HG03378 (cell line): ENCODE measurements at regions not wholly inside any gene's neighbourhood (a gene's known extent, or its start where the extent isn't known, plus 50 kb on each side); places are given as distances from the start of the nearest gene placed in this dataset.
"Not testable (repeated sequence)": the region's sequence is repeated elsewhere in the genome, so short reads cannot be mapped to it uniquely, and the experiment has no call there.

ENCODE experiments used
- ATAC-seq: cut with Tn5 transposase; IDR thresholded peaks from one replicate; pipeline ENCODE4 v1.9.1; 2021; ENCODE audit warnings: mild to moderate bottlenecking, moderate library complexity; ENCODE audit not compliant: unreplicated experiment

DNA sequence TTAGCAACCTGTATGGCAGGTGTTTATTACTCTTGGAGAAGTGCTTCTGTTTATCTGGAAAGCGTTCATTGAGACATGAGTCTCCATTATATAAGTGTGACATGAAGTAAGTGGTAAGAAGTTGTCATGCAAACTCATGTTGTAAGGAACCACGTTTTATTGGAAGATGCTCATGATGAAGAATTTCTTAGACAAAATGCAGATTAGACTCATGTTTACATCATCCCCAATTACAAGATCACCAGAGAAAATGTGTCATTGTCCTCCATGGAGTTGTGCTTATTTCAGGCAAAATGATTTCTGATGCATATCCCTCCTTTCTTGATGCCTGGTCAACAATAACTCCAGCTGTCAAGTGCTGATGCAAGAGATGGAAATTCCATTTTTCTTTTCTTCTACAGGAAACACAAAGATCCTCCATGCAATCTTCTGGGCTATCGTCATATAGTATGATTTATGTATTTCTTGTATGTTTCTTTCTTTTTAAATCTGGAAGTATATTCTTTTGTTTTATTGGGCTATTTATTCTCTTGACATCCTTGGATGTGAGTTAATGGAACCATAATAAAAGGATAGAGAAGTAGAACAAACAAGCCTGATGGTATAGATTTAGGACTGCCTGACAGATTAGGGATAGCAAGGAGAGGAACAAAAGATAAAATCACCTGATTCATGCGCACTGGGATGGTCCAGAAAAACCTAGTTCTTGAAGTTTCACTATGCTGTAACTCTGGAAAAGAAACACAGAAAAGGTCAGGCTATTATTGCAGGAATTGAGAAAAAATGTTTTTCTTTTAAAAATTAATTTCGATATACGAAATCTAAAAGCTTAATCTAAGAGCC, 50.7 kb upstream of the DIAPH3 start:
- ATAC-seq, result no peak

DNA sequence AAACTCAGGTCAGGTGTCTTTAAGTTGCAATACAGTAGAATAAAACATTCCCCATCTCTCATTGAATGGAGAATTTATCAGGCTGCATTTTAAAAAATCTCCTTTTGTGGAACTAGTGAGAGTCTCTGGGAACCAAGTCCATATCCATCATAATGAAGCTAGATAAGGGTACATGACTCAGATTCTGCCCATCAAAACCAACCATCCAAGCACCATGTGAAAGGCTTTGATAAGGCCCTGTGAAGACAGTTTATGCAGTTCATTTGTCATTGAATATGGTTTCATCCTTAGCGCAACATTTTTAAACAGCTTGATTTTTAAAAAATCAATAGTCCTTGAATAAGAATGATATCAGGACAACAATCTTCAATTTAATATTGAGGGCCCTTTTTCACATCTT, 56.3 kb upstream of the DIAPH3 start:
- no peak for ATAC-seq

DNA sequence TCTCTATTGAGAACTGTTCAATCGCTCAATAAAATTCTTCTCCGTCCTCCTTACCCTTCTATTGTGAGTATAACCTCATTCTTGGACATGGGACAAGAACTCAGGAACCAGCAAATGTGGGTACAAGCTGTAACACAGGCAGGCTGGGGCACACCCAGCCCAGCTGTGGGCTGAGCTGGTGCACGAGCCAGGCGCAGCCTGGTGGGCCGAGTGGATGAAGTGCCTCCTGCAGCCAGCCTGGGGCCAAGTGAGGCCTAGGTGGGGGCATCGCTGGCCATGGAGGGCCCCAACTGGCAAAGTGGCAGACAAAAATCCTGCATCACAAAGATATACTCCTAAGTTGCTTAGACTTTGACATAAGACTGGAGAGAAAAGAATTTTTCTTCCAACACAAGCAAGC, 57.9 kb upstream of the DIAPH3 start:
- no peak for ATAC-seq

- no peak for ATAC-seq
Measured at GRCh38 chr13:60226507-60226906, 62.8 kb upstream of the DIAPH3 start.

- no peak for ATAC-seq
Measured at GRCh38 chr13:60227158-60227557, 63.4 kb upstream of the DIAPH3 start.

- ATAC-seq, result no peak
Measured at GRCh38 chr13:60229708-60230272, 66.1 kb upstream of the DIAPH3 start.

DNA sequence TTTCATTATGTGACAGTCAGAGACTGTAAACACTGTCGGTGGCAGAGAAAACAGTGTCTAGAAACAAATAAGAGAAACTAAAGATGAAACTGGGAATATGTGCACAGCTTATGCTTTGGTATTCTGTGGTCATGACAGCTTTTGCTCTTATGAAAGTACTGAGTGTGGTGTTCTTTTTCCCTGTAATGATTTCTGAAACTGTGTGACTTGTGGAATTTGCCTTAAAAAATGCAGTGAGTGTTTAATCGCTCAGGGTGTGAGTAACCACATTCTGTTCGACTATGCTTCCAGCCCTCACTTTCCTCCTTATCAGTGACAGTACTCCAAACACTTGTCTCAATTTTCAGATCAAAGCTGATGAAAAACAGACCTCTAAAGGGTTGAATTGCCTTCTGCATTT, 66.9 kb upstream of the DIAPH3 start:
- ATAC-seq, result peak; percentile 55

DNA sequence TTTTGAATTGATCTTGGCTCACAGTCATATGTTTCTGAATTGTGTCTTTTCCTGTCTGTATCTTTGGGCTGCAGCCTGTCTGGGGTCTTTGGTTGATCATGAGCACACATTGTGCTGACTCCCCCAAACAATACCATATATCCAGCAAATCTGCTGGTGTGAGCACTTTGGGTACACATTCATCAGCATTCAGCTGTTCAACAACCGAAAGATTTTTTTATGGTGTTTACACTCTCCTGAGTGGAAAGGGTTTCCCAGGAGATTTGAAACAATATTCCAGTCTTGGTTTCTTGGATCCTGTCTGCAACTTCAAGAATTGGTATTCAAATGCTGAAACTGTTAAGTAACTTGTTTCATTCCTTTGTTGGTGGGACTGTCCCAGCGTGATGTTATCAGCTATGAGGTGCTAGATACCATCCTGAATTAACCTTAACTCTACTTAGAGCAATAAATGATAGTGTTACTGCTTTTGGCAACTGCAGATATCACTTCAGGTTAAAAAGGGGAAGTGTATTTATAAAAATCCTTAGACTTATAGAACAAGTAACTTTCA, 78.4 kb upstream of the DIAPH3 start:
- ATAC-seq, result no peak

DNA sequence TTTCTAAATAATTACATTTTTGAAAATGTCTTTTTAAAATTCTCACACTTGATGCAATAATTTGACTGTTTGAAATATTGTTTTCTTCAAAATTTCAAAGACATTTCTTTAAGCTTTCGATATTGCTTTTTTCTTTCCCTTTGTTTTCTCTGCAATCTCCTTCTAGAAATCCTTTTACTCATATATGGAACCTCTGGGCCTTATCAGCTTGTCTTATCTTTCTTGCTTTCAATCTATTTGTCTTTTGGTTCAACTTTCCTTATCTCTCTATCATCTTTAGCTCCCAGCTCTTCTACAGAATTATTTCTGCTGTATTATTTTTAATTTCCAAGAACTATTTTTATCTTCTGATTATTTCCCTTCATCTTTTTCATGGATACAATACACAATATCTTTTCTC, 80.7 kb upstream of the DIAPH3 start:
- no peak for ATAC-seq

DNA sequence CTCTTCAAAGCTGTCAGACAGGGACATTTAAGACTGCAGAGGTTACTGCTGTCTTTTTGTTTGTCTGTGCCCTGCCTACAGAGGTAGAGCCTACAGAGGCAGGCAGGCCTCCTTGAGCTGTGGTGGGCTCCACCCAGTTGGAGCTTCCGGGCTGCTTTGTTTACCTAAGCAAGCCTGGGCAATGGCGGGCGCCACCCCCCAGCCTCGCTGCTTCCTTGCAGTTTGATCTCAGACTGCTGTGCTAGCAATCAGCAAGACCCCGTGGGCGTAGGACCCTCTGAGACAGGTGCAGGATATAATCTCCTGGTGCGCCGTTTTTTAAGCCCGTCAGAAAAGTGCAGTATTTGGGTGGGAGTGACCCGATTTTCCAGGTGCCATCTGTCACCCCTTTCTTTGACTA, 87.7 kb upstream of the DIAPH3 start:
- ATAC-seq, result not testable (repeated sequence)

DNA sequence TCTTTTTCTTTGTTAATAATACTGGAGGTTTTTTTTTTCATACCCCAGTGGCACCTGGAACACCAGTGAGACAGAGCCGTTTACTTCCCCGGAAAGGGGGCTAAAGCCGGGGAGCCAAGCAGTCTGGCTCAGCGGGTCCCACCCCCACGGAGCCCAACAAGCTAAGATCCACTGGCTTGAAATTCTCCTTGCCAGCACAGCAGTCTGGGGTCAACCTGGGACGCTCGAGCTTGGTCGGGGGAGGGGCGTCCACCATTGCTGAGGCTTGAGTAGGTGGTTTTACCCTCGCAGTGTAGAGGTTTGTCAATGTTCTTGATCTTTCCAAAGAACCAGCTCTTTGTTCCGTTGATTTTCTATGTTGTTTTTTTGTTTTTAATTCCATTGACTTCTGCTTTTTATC, 94.6 kb upstream of the DIAPH3 start:
- no peak for ATAC-seq

GRCh38 chr13:60260440-60260839, 96.7 kb upstream of the DIAPH3 start:
- no peak for ATAC-seq

- ATAC-seq, result no peak
Measured at GRCh38 chr13:60261432-60262351, 98.0 kb upstream of the DIAPH3 start.

- ATAC-seq, result no peak
Measured at GRCh38 chr13:60265566-60265965, 101.8 kb upstream of the DIAPH3 start.

- ATAC-seq, result peak; percentile 81
Measured at GRCh38 chr13:60267498-60268202, 103.9 kb upstream of the DIAPH3 start.

GRCh38 chr13:60268203-60268555, 104.5 kb upstream of the DIAPH3 start:
- ATAC-seq, result no peak

DNA sequence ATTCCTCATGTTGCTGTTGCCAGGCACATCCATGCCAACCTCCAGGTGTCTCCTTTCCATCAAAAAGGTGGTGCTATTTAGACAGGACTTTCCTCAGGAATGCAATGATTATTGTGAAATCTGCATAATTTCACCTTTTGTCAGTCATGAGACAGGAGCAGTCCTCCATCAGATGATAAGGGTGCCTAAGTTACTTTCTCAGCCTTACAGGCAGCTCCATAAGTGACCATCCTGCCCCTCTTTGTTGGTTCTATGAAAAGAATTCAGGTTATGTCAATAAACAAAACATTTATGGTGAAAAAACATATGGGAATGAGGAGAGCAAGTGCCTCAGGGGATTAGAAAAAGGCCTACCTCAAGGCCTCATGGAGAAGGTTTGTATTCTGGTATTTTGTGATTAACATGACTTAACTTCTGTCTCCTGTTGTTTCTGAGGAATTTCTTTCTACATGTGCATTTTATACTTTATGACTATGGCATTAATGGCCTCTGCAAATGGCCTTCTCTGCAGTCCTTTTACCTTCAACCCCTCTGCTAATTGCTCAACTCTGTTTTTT, 110.3 kb upstream of the DIAPH3 start:
- ATAC-seq, result no peak

- ATAC-seq, result no peak
Measured at GRCh38 chr13:60274655-60275054, 110.9 kb upstream of the DIAPH3 start.

GRCh38 chr13:60275208-60275607, 111.5 kb upstream of the DIAPH3 start:
- no peak for ATAC-seq

GRCh38 chr13:60280524-60280923, 116.5 kb upstream of the TDRD3 start:
- ATAC-seq, result not testable (repeated sequence)
